ENCODE measurements at regions not wholly inside any gene's neighbourhood (a gene's known extent, or its start where the extent isn't known, plus 50 kb on each side); places are given as distances from the start of the nearest gene placed in this dataset.

DNA sequence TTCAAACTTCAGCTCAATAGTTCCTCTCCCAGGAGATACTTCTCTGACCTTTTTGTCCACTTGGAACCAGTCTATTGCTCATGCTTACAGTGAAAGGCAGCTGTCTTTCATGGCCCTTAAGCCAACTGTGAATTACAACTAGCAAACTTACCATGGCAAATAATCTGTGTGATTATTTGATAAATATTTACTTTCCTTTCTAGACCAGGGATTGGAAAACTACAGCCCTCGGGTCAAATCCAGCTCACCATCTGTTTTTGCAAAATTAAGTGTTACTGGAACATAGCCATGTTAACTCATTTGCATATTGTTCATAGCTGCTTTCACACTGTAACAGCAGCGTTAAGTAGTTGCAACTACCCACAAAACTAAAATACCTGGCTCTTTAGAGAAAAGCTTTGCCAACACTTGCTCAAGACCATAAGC lies 289.1 kb upstream of the MCTP2 start:
- TF ChIP-seq, protein P1, sequence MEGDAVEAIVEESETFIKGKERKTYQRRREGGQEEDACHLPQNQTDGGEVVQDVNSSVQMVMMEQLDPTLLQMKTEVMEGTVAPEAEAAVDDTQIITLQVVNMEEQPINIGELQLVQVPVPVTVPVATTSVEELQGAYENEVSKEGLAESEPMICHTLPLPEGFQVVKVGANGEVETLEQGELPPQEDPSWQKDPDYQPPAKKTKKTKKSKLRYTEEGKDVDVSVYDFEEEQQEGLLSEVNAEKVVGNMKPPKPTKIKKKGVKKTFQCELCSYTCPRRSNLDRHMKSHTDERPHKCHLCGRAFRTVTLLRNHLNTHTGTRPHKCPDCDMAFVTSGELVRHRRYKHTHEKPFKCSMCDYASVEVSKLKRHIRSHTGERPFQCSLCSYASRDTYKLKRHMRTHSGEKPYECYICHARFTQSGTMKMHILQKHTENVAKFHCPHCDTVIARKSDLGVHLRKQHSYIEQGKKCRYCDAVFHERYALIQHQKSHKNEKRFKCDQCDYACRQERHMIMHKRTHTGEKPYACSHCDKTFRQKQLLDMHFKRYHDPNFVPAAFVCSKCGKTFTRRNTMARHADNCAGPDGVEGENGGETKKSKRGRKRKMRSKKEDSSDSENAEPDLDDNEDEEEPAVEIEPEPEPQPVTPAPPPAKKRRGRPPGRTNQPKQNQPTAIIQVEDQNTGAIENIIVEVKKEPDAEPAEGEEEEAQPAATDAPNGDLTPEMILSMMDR (IDR thresholded peaks at IDR 0.05): no peak
- TF ChIP-seq POLR2A (IDR thresholded peaks at IDR 0.05) (no peak), POLR2AphosphoS5 (IDR thresholded peaks at IDR 0.05) (no peak)
